CD4-positive, alpha-beta T cell treated with Interleukin-17A for 1 hour (primary cell): ENCODE measurements at regions not wholly inside any gene's neighbourhood (a gene's known extent, or its start where the extent isn't known, plus 50 kb on each side); places are given as distances from the start of the nearest gene placed in this dataset.
"Not testable (repeated sequence)": the region's sequence is repeated elsewhere in the genome, so short reads cannot be mapped to it uniquely, and the experiment has no call there.

Source experiments
- DNase-seq: peaks from one replicate; pipeline ENCODE4 v3.0.0-alpha.2; 2020

GRCh38 chr11:57047610-57048009, 58.9 kb downstream of the OR5AK2 start:
- DNase-seq: no peak

GRCh38 chr11:57049749-57050148, 61.0 kb downstream of the OR5AK2 start:
- no peak for DNase-seq

GRCh38 chr11:57054817-57055216, 66.1 kb downstream of the OR5AK2 start:
- no peak for DNase-seq

- DNase-seq: no peak
These were observed 67.0 kb downstream of the OR5AK2 start for GRCh38 chr11:57055744-57056143.

GRCh38 chr11:57056735-57057134, 68.0 kb downstream of the OR5AK2 start:
- DNase-seq: no peak

- no peak for DNase-seq
These were observed 68.8 kb downstream of the OR5AK2 start for GRCh38 chr11:57057561-57057960.

GRCh38 chr11:57062957-57063356, 74.2 kb downstream of the OR5AK2 start:
- not testable (repeated sequence) for DNase-seq

GRCh38 chr11:57069942-57070341, 81.2 kb downstream of the OR5AK2 start:
- no peak for DNase-seq

GRCh38 chr11:57071829-57072228, 83.1 kb downstream of the OR5AK2 start:
- DNase-seq: no peak

- DNase-seq: no peak
These were observed 83.9 kb downstream of the OR5AK2 start for GRCh38 chr11:57072640-57073039.

GRCh38 chr11:57073128-57073527, 84.4 kb downstream of the OR5AK2 start:
- DNase-seq: no peak

- no peak for DNase-seq
These were observed 92.6 kb downstream of the OR5AK2 start for GRCh38 chr11:57081356-57081755.

- no peak for DNase-seq
These were observed 93.4 kb downstream of the OR5AK2 start for GRCh38 chr11:57082125-57082524.

GRCh38 chr11:57083641-57084385, 95.1 kb downstream of the OR5AK2 start:
- no peak for DNase-seq

GRCh38 chr11:57085611-57086010, 96.1 kb upstream of the LRRC55 start:
- no peak for DNase-seq

- DNase-seq: no peak
These were observed 93.8 kb upstream of the LRRC55 start for GRCh38 chr11:57087991-57088390.

- DNase-seq: no peak
These were observed 89.6 kb upstream of the LRRC55 start for GRCh38 chr11:57092028-57092698.

GRCh38 chr11:57094181-57094935, 87.4 kb upstream of the LRRC55 start:
- no peak for DNase-seq

- no peak for DNase-seq
These were observed 86.3 kb upstream of the LRRC55 start for GRCh38 chr11:57095417-57095816.

- DNase-seq: no peak
These were observed 85.9 kb upstream of the LRRC55 start for GRCh38 chr11:57095896-57096295.

GRCh38 chr11:57097149-57097548, 84.6 kb upstream of the LRRC55 start:
- DNase-seq: no peak

- no peak for DNase-seq
These were observed 83.6 kb upstream of the LRRC55 start for GRCh38 chr11:57098191-57098590.

GRCh38 chr11:57100638-57101331, 81.0 kb upstream of the LRRC55 start:
- DNase-seq: no peak
